Kidney (tissue), 13 donors: ENCODE measurements at regions not wholly inside any gene's neighbourhood (a gene's known extent, or its start where the extent isn't known, plus 50 kb on each side); places are given as distances from the start of the nearest gene placed in this dataset.

Source experiments
- DNase-seq, 5 donors: peaks; one replicate each; pipeline ENCODE4 v3.0.0-alpha.2; 2013 to 2020
- FAIRE-seq: peaks from 2 replicates; lab custom pipeline; 2012; peaks lifted over from hg19 to GRCh38; lab: Jason Lieb, UNC
- H3K27ac ChIP-seq, 2 donors: one replicate each; pipeline ENCODE4 v1.7.0; 2013; ENCODE audit warnings: low read depth in 2 of 2, low read length in 2 of 2, inconsistent platforms in 1 of 2
- H3K27me3 ChIP-seq: one replicate; pipeline ENCODE4 v1.7.1; 2013; ENCODE audit warnings: low read length, inconsistent platforms; ENCODE audit not compliant: control insufficient read depth, insufficient read depth
- H3K36me3 ChIP-seq, 3 donors: one replicate each; pipeline versions ENCODE4 v1.7.0 to v1.7.1; 2013; ENCODE audit warnings: low read length in 3 of 3, control low read depth in 1 of 3, inconsistent platforms in 1 of 3; ENCODE audit not compliant: insufficient read depth in 3 of 3, control insufficient read depth in 2 of 3
- H3K4me1 ChIP-seq, 3 donors: one replicate each; pipeline versions ENCODE4 v1.7.0 to v1.7.1; 2013; ENCODE audit warnings: low read length in 3 of 3, inconsistent platforms in 1 of 3, low read depth in 1 of 3; ENCODE audit not compliant: control insufficient read depth in 2 of 3, insufficient read depth in 2 of 3
- H3K4me3 ChIP-seq, 3 donors: one replicate each; pipeline versions ENCODE4 v1.7.0 to v1.8.1; 2013; ENCODE audit warnings: low read length in 3 of 3, control low read depth in 1 of 3, inconsistent platforms in 1 of 3
- H3K9ac ChIP-seq, 3 donors: one replicate each; pipeline versions ENCODE4 v1.7.0 to v1.7.1; 2013; ENCODE audit warnings: low read length in 3 of 3, control low read depth in 1 of 3, inconsistent platforms in 1 of 3
- H3K9me3 ChIP-seq, 3 donors: one replicate each; pipeline versions ENCODE4 v1.7.0 to v1.7.1; 2013; ENCODE audit warnings: low read length in 3 of 3, control low read depth in 1 of 3, inconsistent platforms in 1 of 3; ENCODE audit not compliant: control insufficient read depth in 2 of 3, insufficient read depth in 1 of 3
- CTCF ChIP-seq: IDR thresholded peaks from 3 replicates; pipeline ENCODE4 v1.5.1; 2012; ENCODE audit warnings: mild to moderate bottlenecking, moderate library complexity, borderline replicate concordance; ENCODE audit not compliant: insufficient read depth; ENCODE audit errors: extremely low read depth
- intact Hi-C: fragments of 100-400 bp; cut with DNase I; formaldehyde crosslinking; loops from one replicate; pipeline ENCODE4 v1.11.1; 2022
- donor health status: control.
- donor health status: control.
- donor health status: control.
- donor health status: control.
- donor health status: control.
- donor health status: DM: yes; HTN: yes; CAD: no.
- donor health status: Normal renal cell carcinoma (clear cell type).

GRCh38 chr12:62082448-62082847 is 177.8 kb upstream of the USP15 start:
- TF ChIP-seq CTCF: no peak
- intact Hi-C loops: no loop called here
- no peak for FAIRE-seq
- no peak overlapping the region for H3K9ac ChIP-seq
- no peaks in the 10 kb centered on the region for H3K36me3 ChIP-seq
- H3K4me1 ChIP-seq: no peaks in the 10 kb centered on the region
- no peaks in the 10 kb centered on the region for H3K27me3 ChIP-seq
- H3K27ac ChIP-seq: no peak overlapping the region
- DNase-seq: no peak
- H3K9me3 ChIP-seq: no peaks in the 10 kb centered on the region
- H3K4me3 ChIP-seq: no peak overlapping the region

- Histone ChIP-seq H3K4me1 (peaks cover 0 to 16% (median 5%) of the 10 kb centered on the region in 3 donors), H3K36me3 (no peaks in the 10 kb centered on the region), H3K9me3 (no peaks in the 10 kb centered on the region), H3K9ac (no peak overlapping the region), H3K27ac (no peak overlapping the region), H3K27me3 (no peaks in the 10 kb centered on the region), H3K4me3 (no peak overlapping the region)
- intact Hi-C loops: no loop called here
- DNase-seq (peak in 1 of 5 donors; percentile 43), FAIRE-seq (no peak)
- TF ChIP-seq CTCF: no peak
Observed at GRCh38 chr12:62098132-62098531, 162.1 kb upstream of the USP15 start.

- Histone ChIP-seq H3K27me3 (no peaks in the 10 kb centered on the region), H3K27ac (no peak overlapping the region), H3K9ac (no peak overlapping the region), H3K36me3 (no peaks in the 10 kb centered on the region), H3K4me1 (no peaks in the 10 kb centered on the region), H3K4me3 (no peak overlapping the region), H3K9me3 (no peaks in the 10 kb centered on the region)
- intact Hi-C loops: no loop called here
- no peak for FAIRE-seq
- DNase-seq: no peak
- TF ChIP-seq CTCF: no peak
Observed at GRCh38 chr12:62103748-62104147, 156.5 kb upstream of the USP15 start.

GRCh38 chr12:62106547-62107185 is 153.5 kb upstream of the USP15 start:
- Histone ChIP-seq H3K4me1 (no peaks in the 10 kb centered on the region), H3K9me3 (no peaks in the 10 kb centered on the region), H3K27me3 (no peaks in the 10 kb centered on the region), H3K36me3 (no peaks in the 10 kb centered on the region), H3K27ac (no peak overlapping the region), H3K4me3 (no peak overlapping the region), H3K9ac (no peak overlapping the region)
- FAIRE-seq (no peak), DNase-seq (no peak)
- TF ChIP-seq CTCF: no peak
- intact Hi-C loops: no loop called here
